Astrocyte of the spinal cord (primary cell): ENCODE measurements at regions not wholly inside any gene's neighbourhood (a gene's known extent, or its start where the extent isn't known, plus 50 kb on each side); places are given as distances from the start of the nearest gene placed in this dataset.
A peak's percentile ranks its signal among the peaks of the same experiment; 100 is the strongest.

Source experiments
- DNase-seq: peaks from one replicate; pipeline ENCODE4 v3.0.0; 2011; ENCODE audit warnings: low read depth, low spot score
- H3K4me3 ChIP-seq: 2 replicates; pipeline ENCODE4 v1.5.1; 2011; ENCODE audit warnings: low read depth, mild to moderate bottlenecking, low read length, moderate library complexity
- in situ Hi-C: cut with HindIII; loops from 2 replicates; pipeline ENCODE4 v1.10.0; 2017; ENCODE audit warnings: low sequenced_read_pairs
- TF ChIP-seq, protein P1 (sequence below): IDR thresholded peaks from 2 replicates; pipeline ENCODE4 v1.5.1; 2012; ENCODE audit warnings: low read depth, mild to moderate bottlenecking, low read length, inconsistent platforms

DNA sequence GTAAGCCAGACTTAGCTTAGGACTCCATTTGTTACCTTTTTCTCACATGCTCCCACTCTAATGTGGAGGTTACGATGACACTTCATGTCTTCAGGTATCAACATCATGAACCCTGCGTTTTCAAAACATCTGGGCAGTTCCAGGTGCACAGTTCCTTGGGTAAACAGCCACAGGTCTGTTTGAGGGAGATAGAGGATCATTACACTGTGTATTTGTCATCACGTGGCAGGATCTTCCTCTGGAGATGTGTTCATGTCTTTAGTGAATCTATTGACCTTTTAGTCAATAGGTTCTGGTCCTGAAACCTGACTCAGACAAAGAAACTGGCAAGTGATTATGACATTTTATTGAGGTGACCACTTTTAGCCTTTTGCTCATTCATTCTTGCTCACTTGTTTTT is 145.5 kb downstream of the ANKRD7 start:
- no peak overlapping the region for H3K4me3 ChIP-seq
- TF ChIP-seq, protein P1, sequence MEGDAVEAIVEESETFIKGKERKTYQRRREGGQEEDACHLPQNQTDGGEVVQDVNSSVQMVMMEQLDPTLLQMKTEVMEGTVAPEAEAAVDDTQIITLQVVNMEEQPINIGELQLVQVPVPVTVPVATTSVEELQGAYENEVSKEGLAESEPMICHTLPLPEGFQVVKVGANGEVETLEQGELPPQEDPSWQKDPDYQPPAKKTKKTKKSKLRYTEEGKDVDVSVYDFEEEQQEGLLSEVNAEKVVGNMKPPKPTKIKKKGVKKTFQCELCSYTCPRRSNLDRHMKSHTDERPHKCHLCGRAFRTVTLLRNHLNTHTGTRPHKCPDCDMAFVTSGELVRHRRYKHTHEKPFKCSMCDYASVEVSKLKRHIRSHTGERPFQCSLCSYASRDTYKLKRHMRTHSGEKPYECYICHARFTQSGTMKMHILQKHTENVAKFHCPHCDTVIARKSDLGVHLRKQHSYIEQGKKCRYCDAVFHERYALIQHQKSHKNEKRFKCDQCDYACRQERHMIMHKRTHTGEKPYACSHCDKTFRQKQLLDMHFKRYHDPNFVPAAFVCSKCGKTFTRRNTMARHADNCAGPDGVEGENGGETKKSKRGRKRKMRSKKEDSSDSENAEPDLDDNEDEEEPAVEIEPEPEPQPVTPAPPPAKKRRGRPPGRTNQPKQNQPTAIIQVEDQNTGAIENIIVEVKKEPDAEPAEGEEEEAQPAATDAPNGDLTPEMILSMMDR: no peak
- in situ Hi-C loops: no loop called here
- DNase-seq: no peak

DNA sequence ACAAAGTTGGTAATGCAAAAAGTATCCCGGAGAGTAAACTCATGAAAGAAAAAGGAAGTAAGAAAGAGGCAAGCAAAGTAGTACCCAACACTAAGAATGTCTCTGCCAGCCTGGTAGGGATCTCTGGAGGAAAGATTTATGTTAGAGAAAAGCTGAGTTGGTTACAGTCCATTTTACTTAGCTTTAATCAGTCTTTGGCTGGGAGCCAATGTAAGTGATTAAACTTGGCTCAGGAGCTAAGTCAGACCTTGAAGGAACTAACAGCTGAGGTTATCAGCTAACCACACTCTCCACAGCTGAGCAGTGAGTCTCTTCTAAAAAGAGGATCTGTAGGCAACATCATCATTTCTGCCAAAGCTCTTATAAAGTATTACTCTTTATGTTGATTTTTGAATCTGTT is 148.0 kb downstream of the ANKRD7 start:
- in situ Hi-C loops: no loop called here
- H3K4me3 ChIP-seq: no peak overlapping the region
- TF ChIP-seq, protein P1: no peak
- peak; percentile 47 for DNase-seq

DNA sequence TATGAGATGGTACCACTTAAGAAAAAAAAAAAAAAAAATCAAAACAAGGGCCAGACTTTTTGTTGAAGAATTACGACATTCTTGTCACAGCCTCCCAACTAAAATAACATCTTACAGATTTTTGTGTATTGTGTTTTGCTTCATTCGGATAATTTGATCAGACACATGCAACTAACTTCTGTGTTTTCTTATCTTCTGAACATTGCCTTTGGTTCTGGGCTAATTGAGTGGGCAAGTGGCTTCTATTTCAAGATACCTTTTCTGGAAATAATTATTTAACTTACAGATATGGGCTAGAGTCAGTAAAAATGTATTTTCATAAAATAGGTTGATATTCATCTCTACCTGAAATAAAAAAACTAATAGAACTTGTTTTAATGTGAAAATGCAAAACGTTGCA is 165.1 kb downstream of the ANKRD7 start:
- TF ChIP-seq, protein P1: no peak
- in situ Hi-C loops: no loop called here
- no peak for DNase-seq
- H3K4me3 ChIP-seq: no peak overlapping the region

DNA sequence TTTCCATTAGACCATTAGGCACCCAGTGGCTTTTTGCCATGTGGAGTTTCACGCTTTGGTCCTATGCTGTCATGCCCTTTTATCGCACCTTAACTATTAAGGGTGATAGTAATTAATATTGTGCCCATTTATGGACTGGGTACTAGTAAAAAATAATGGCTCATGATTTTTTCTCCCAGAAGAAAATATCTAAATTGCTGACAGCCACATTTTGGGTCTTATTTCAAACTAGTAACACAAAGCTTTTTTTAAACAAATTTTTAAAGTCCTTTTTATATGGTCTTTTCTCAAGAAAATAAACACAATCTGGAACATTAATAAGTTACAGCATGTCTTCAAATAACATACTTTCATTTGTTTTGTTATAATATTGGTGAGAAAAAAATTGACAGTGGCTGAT is 179.7 kb downstream of the ANKRD7 start:
- no peak for DNase-seq
- TF ChIP-seq, protein P1: no peak
- no peak overlapping the region for H3K4me3 ChIP-seq
- in situ Hi-C loops: no loop called here

DNA sequence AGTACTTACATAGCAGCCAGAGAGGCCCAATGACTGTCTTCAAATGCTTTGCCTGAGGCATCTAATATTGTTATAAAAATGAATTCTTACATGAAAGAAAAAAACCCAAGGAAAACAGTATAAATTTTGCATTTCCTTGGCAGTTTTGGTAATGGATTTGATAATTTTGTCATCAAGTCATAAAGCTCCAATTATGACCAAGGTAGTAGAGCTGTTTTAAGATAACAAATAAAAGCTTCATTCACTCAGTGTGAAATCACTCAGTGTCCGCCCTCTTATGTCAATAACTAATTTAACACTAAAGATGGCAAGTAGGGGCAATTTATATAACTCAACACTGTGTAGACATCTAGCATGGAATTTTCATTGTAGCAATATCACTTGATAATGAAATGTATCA is 193.9 kb downstream of the ANKRD7 start:
- in situ Hi-C loops: no loop called here
- DNase-seq: no peak
- no peak overlapping the region for H3K4me3 ChIP-seq
- TF ChIP-seq, protein P1: no peak

DNA sequence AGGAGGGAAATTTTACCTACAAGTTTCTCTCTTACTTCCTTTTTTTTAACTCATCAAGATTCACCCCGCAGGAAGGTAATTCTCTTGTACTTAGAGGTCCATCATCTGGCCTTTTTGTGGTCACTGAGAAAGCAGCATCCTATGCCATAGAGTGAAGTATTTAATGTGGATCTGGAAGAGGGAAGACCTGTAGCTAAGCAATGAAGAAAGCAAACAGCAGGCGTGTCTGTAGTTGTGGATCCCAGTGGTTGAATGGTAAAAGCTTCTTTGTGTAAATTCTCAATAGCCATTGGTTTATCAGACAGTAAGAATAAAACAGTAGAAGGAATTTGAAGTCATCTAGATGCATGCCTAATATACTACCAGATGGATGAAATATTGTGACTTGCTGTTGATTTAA is 196.4 kb downstream of the ANKRD7 start:
- TF ChIP-seq, protein P1: no peak
- in situ Hi-C loops: no loop called here
- no peak overlapping the region for H3K4me3 ChIP-seq
- DNase-seq: no peak

DNA sequence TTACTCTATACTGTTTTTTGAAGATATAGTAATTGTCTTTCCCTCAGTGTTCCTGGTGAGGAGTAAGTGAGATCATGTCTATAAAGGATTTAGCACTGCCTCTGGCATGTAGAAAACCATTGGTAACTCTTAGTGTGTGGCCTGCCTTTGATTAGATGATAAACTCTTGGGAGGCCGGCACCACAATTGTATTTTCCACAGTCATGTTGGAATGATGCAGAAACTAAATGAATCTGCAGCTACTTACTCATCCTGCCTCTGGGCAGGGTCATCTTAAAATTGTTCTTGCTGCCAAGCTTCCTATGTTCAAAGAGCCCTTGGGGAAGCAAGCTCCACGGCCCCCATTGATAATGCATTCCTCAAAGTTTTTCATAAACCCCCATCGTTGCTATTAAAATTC is 204.6 kb downstream of the ANKRD7 start:
- TF ChIP-seq, protein P1: no peak
- DNase-seq: peak; percentile 1
- no peak overlapping the region for H3K4me3 ChIP-seq
- in situ Hi-C loops: no loop called here
